Esophagus muscularis mucosa (tissue), 4 donors: ENCODE measurements at regions not wholly inside any gene's neighbourhood (a gene's known extent, or its start where the extent isn't known, plus 50 kb on each side); places are given as distances from the start of the nearest gene placed in this dataset.

Experiments used
- EP300 ChIP-seq: sonication (generic); formaldehyde crosslinking; IDR thresholded peaks from one replicate; pipeline ENCODE4 v1.6.1; 2017; ENCODE audit warnings: antibody characterized with exemption
- POLR2A ChIP-seq: fragments of 450-650 bp; IDR thresholded peaks from one replicate; pipeline ENCODE4 v1.6.1; 2017; ENCODE audit warnings: antibody characterized with exemption, moderate library complexity, mild to moderate bottlenecking, low read depth
- POLR2AphosphoS5 ChIP-seq, 2 donors: sonication (generic); formaldehyde crosslinking; IDR thresholded peaks; one replicate each; pipeline ENCODE4 v1.6.1; 2017; ENCODE audit warnings: antibody characterized with exemption in 2 of 2
- TF ChIP-seq, protein P1 (sequence below), 3 experiments: fragments of 200-600 bp in 2 of 3; fragments of 450-650 bp in 1 of 3; sonication (generic) in 2 of 3; IDR thresholded peaks; one replicate each; pipeline ENCODE4 v1.5.1; 2017 to 2019; ENCODE audit warnings: antibody characterized with exemption in 3 of 3, mild to moderate bottlenecking in 2 of 3, moderate library complexity in 1 of 3

DNA sequence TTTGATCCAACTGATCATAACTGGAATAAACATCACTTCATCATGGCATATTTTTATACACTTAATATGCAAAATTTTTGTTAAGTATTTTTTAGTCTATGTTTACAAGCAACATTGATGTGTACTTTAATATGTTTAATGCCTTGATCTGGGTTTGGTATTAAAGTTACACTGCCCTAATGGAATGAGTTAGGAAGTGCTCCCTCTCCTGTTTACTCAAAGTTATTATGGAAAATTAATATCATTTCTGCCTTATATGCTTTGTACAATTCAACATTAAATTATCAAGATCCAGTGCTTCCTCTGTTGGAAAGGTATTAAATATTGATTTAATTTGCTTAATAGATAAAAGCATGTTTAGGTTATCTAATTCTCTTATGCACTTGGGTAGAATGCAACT is 927.3 kb upstream of the RAG2 start:
- TF ChIP-seq, protein P1, sequence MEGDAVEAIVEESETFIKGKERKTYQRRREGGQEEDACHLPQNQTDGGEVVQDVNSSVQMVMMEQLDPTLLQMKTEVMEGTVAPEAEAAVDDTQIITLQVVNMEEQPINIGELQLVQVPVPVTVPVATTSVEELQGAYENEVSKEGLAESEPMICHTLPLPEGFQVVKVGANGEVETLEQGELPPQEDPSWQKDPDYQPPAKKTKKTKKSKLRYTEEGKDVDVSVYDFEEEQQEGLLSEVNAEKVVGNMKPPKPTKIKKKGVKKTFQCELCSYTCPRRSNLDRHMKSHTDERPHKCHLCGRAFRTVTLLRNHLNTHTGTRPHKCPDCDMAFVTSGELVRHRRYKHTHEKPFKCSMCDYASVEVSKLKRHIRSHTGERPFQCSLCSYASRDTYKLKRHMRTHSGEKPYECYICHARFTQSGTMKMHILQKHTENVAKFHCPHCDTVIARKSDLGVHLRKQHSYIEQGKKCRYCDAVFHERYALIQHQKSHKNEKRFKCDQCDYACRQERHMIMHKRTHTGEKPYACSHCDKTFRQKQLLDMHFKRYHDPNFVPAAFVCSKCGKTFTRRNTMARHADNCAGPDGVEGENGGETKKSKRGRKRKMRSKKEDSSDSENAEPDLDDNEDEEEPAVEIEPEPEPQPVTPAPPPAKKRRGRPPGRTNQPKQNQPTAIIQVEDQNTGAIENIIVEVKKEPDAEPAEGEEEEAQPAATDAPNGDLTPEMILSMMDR (IDR thresholded peaks at IDR 0.05), result no peak
- TF ChIP-seq POLR2A (no peak), EP300 (no peak), POLR2AphosphoS5 (IDR thresholded peaks at IDR 0.05) (no peak)
